GM12892 (cell line): ENCODE measurements at regions not wholly inside any gene's neighbourhood (a gene's known extent, or its start where the extent isn't known, plus 50 kb on each side); places are given as distances from the start of the nearest gene placed in this dataset.
"Not testable (repeated sequence)": the region's sequence is repeated elsewhere in the genome, so short reads cannot be mapped to it uniquely, and the experiment has no call there.

ENCODE experiments used
- POLR2A ChIP-seq: IDR thresholded peaks from 2 replicates; pipeline ENCODE4 v1.6.1; 2011; ENCODE audit warnings: low read depth, low read length, control low read depth
- POLR2AphosphoS5 ChIP-seq: IDR thresholded peaks from 2 replicates; pipeline ENCODE4 v1.6.1; 2011; ENCODE audit warnings: low read depth, low read length, control low read depth
- TAF1 ChIP-seq: IDR thresholded peaks from 2 replicates; pipeline ENCODE4 v1.6.1; 2011; ENCODE audit warnings: low read depth, mild to moderate bottlenecking, control low read depth, low read length, borderline replicate concordance

DNA sequence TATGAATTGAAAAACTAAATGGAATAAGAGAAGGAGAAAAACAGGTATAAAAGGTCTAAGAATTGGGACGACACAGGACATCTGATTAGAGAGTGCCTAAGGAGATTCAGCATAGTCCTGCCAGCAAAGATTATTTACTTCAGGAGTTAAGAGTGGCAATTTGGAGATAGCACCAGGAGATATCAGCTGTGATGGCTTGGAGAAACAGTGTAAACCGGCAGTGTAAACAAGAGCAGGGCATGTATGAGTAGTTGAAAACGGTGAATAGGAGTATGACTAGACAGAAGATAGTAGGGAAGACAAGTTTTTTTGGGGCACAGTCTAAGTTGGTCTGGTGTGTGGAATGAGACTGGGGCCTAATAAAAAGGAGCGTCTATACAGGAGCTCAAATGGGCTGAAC lies 924.9 kb downstream of the QKI start:
- TF ChIP-seq POLR2AphosphoS5, POLR2A, TAF1: not testable (repeated sequence)
